Body of pancreas (tissue), 4 donors: ENCODE measurements at regions not wholly inside any gene's neighbourhood (a gene's known extent, or its start where the extent isn't known, plus 50 kb on each side); places are given as distances from the start of the nearest gene placed in this dataset.

Source experiments
- ATAC-seq: fragments of 150-250 bp; one replicate; pipeline ENCODE4 v1.9.1; 2016
- DNase-seq, 4 donors: peaks; one replicate each; pipeline ENCODE4 v3.0.0-alpha.2; 2019
- H3K27ac ChIP-seq, 4 donors: fragments of 200-600 bp; sonication (generic); 1 replicate in 3 of 4; 2 replicates in 1 of 4; pipeline versions ENCODE4 v1.5.1 to v1.6.1; 2016 to 2019; ENCODE audit warnings: mild to moderate bottlenecking in 1 of 4, mixed read lengths in 1 of 4, moderate library complexity in 1 of 4
- H3K27me3 ChIP-seq, 2 donors: fragments of 200-600 bp; sonication (generic); one replicate each; pipeline ENCODE4 v1.6.0; 2016; ENCODE audit warnings: mild to moderate bottlenecking in 1 of 2
- H3K36me3 ChIP-seq, 2 donors: fragments of 200-600 bp; sonication (generic); replicated peaks in 1 of 2; 2 replicates each; pipeline ENCODE4 v1.5.1; 2016; ENCODE audit warnings: low read depth in 2 of 2; ENCODE audit not compliant: insufficient read depth in 1 of 2
- H3K4me1 ChIP-seq: fragments of 200-600 bp; sonication (generic); one replicate; pipeline ENCODE4 v1.6.0; 2016
- H3K4me3 ChIP-seq, 2 donors: fragments of 200-600 bp; sonication (generic); 1 replicate in 1 of 2; 2 replicates in 1 of 2; pipeline ENCODE4 v1.5.1; 2016 to 2019
- H3K9me3 ChIP-seq, 3 donors: fragments of 200-600 bp; sonication (generic); 1 replicate in 2 of 3; 2 replicates in 1 of 3; pipeline ENCODE4 v1.5.1; 2016
- CTCF ChIP-seq, 7 experiments: fragments of 450-650 bp in 4 of 7; fragments of 200-600 bp in 3 of 7; sonication (generic) in 3 of 7; IDR thresholded peaks; one replicate each; pipeline ENCODE4 v1.5.1; 2016 to 2019; ENCODE audit warnings: antibody characterized with exemption in 7 of 7
- POLR2A ChIP-seq, 3 donors: fragments of 450-650 bp; IDR thresholded peaks; one replicate each; pipeline ENCODE4 v1.6.1; 2016; ENCODE audit warnings: antibody characterized with exemption in 3 of 3, mild to moderate bottlenecking in 2 of 3
- WGBS, 2 donors: methylation state at CpG; one replicate each; pipeline ENCODE4 v1.1.5; 2017; 5-methylcytosine and 5-hydroxymethylcytosine counted together
- intact Hi-C: fragments of 100-400 bp; cut with DNase I; formaldehyde crosslinking; loops from one replicate; pipeline ENCODE4 v1.15.1; 2023

- TF ChIP-seq POLR2A (IDR thresholded peaks at IDR 0.05) (no peak), CTCF (IDR thresholded peaks at IDR 0.05) (no peak)
- no peaks in the 10 kb centered on the region for H3K27me3 ChIP-seq
- no peak for ATAC-seq
- H3K9me3 ChIP-seq: no peaks in the 10 kb centered on the region
- no peak overlapping the region for H3K27ac ChIP-seq
- intact Hi-C loops: no loop called here
- 81 to 86% methylated on average over 2 of the region's 2 CpGs for WGBS, 2 donors
- H3K4me1 ChIP-seq: no peaks in the 10 kb centered on the region
- H3K4me3 ChIP-seq: no peak overlapping the region
- H3K36me3 ChIP-seq: no peaks in the 10 kb centered on the region
- DNase-seq: no peak
Observed at GRCh38 chr1:208333676-208334075, 89.5 kb upstream of the PLXNA2 start.

GRCh38 chr1:208335371-208336136 is 91.4 kb upstream of the PLXNA2 start:
- WGBS, 2 donors: 62 to 74% methylated on average over 9 of the region's 9 CpGs
- ATAC-seq (no peak), DNase-seq (no peak)
- intact Hi-C loops: no loop called here
- Histone ChIP-seq H3K4me3 (no peak overlapping the region), H3K4me1 (no peaks in the 10 kb centered on the region), H3K27me3 (no peaks in the 10 kb centered on the region), H3K27ac (no peak overlapping the region), H3K36me3 (no peaks in the 10 kb centered on the region), H3K9me3 (no peaks in the 10 kb centered on the region)
- no peak for TF ChIP-seq POLR2A (IDR thresholded peaks at IDR 0.05)
- no peak for TF ChIP-seq CTCF (IDR thresholded peaks at IDR 0.05)

DNA sequence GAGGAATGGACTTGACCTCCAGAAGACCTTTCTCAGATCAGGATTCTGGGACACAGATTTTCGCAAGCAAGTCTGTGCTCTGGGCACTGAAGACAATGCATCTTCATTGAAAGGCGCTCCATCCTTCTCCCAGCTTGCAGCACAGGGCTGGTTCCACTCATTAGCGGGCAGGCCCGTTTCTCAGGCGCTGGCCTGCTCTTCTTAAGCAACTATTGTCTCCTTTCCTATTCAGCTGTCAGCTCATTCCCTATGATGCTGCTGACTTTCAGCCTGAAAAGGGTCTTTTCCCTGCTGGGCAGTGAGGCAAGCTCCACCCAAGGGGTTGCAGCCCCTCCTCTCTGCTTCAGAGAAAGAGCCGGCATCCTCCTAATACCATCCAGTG is 91.9 kb upstream of the PLXNA2 start:
- H3K4me3 ChIP-seq: no peak overlapping the region
- no peaks in the 10 kb centered on the region for H3K4me1 ChIP-seq
- no peak overlapping the region for H3K27ac ChIP-seq
- no peak for ATAC-seq
- WGBS, 2 donors: 83 to 87% methylated on average over 6 of the region's 6 CpGs
- intact Hi-C loops: no loop called here
- H3K36me3 ChIP-seq: no peaks in the 10 kb centered on the region
- H3K27me3 ChIP-seq: no peaks in the 10 kb centered on the region
- H3K9me3 ChIP-seq: no peaks in the 10 kb centered on the region
- TF ChIP-seq POLR2A (IDR thresholded peaks at IDR 0.05): no peak
- no peak for TF ChIP-seq CTCF (IDR thresholded peaks at IDR 0.05)
- DNase-seq: no peak

DNA sequence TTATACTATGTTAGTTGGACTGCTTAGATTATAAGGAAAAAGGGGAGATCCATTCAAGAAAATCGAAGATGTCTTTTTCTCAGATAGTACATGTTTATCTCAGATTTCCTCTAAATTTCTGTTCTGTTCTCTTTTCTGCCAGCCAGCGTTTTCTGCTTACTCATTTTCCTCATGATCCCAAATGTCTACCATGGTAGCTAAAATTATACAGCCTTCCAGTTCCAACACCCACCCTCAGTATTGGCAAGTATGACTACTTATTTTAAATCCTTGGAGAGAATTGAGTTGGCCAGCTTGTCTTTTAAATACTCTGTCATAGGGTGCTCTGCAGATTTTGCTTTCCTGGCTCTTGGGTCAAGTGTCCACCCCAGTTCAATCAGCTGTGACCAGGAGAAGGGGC is 95.7 kb upstream of the PLXNA2 start:
- no peaks in the 10 kb centered on the region for H3K9me3 ChIP-seq
- no peaks in the 10 kb centered on the region for H3K4me1 ChIP-seq
- TF ChIP-seq CTCF (IDR thresholded peaks at IDR 0.05) (no peak), POLR2A (IDR thresholded peaks at IDR 0.05) (no peak)
- H3K36me3 ChIP-seq: no peaks in the 10 kb centered on the region
- WGBS, 2 donors: 58 to 62% methylated on average over 2 of the region's 2 CpGs
- intact Hi-C loops: no loop called here
- ATAC-seq: no peak
- no peaks in the 10 kb centered on the region for H3K27me3 ChIP-seq
- no peak overlapping the region for H3K27ac ChIP-seq
- DNase-seq: no peak
- H3K4me3 ChIP-seq: no peak overlapping the region

- intact Hi-C loops: no loop called here
- H3K27me3 ChIP-seq: no peaks in the 10 kb centered on the region
- no peak overlapping the region for H3K27ac ChIP-seq
- H3K36me3 ChIP-seq: no peaks in the 10 kb centered on the region
- TF ChIP-seq POLR2A (IDR thresholded peaks at IDR 0.05) (no peak), CTCF (IDR thresholded peaks at IDR 0.05) (no peak)
- no peak for DNase-seq
- no peaks in the 10 kb centered on the region for H3K4me1 ChIP-seq
- H3K4me3 ChIP-seq: no peak overlapping the region
- no peak for ATAC-seq
- no peaks in the 10 kb centered on the region for H3K9me3 ChIP-seq
- WGBS, 2 donors: 66 to 86% methylated on average over 4 of the region's 4 CpGs
Observed at GRCh38 chr1:208343226-208343625, 99.0 kb upstream of the PLXNA2 start.
